Keratinocyte (primary cell): ENCODE measurements at regions not wholly inside any gene's neighbourhood (a gene's known extent, or its start where the extent isn't known, plus 50 kb on each side); places are given as distances from the start of the nearest gene placed in this dataset.

Experiments used
- CTCF ChIP-seq, 3 experiments: IDR thresholded peaks in 1 of 3; conservative IDR thresholded peaks in 1 of 3; optimal IDR thresholded peaks in 1 of 3; 2 replicates in 2 of 3; 3 replicates in 1 of 3; pipeline versions ENCODE3 to v1.5.1; 2011; ENCODE audit warnings: low read length in 3 of 3, mild to moderate bottlenecking in 3 of 3, moderate library complexity in 2 of 3, control low read depth in 1 of 3, inconsistent platforms in 1 of 3; ENCODE audit not compliant: insufficient read depth in 2 of 3; ENCODE audit errors: extremely low read depth in 1 of 3
- EZH2 ChIP-seq: IDR thresholded peaks from one replicate; pipeline ENCODE4 v1.6.1; 2012; ENCODE audit warnings: inconsistent platforms, mild to moderate bottlenecking, low read length, moderate library complexity

- TF ChIP-seq CTCF (optimal IDR thresholded peaks at IDR 0.05 in 1 of 3, IDR thresholded peaks at IDR 0.05 in 1 of 3, conservative IDR thresholded peaks at IDR 0.05 in 1 of 3; ENCODE audit: extremely low read depth in 1 of 3, insufficient read depth in 2 of 3, low read length in 3 of 3) (no peak), EZH2 (no peak)
These were observed 377.0 kb downstream of the ETS1 start for GRCh38 chr11:128210148-128210940.
